Upper lobe of left lung (tissue), 4 donors: ENCODE measurements at regions not wholly inside any gene's neighbourhood (a gene's known extent, or its start where the extent isn't known, plus 50 kb on each side); places are given as distances from the start of the nearest gene placed in this dataset.

Source experiments
- POLR2A ChIP-seq, 4 donors: fragments of 450-650 bp; IDR thresholded peaks; one replicate each; pipeline ENCODE4 v1.5.1; 2016 to 2017; ENCODE audit warnings: antibody characterized with exemption in 4 of 4, mild to moderate bottlenecking in 2 of 4
- POLR2AphosphoS5 ChIP-seq, 2 donors: sonication (generic); formaldehyde crosslinking; IDR thresholded peaks; one replicate each; pipeline ENCODE4 v1.5.1; 2017; ENCODE audit warnings: antibody characterized with exemption in 2 of 2
- TF ChIP-seq, protein P1 (sequence below), 6 experiments: fragments of 450-650 bp in 4 of 6; fragments of 200-600 bp in 2 of 6; sonication (generic) in 2 of 6; IDR thresholded peaks; one replicate each; pipeline ENCODE4 v1.5.1; 2016 to 2019; ENCODE audit warnings: antibody characterized with exemption in 6 of 6

DNA sequence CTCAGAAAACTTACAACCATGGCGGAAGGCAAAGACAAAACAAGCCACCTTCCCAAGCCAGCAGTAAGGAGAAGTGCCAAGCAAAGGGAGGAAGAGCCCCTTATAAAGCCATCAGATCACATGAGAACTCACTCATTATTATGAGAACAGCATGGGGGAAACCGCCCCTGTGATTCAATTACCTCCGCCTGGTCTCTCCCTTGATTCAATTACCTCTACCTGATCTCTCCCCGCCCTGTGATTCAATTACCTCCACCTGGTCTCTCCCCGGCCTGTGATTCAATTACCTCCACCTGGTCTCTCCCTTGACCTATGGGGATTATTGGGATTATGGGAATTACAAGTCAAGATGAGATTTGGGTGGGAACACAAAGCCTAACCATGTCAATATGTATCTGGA, 467.3 kb upstream of the FTMT start:
- TF ChIP-seq POLR2AphosphoS5 (IDR thresholded peaks at IDR 0.05), result no peak
- TF ChIP-seq, protein P1, sequence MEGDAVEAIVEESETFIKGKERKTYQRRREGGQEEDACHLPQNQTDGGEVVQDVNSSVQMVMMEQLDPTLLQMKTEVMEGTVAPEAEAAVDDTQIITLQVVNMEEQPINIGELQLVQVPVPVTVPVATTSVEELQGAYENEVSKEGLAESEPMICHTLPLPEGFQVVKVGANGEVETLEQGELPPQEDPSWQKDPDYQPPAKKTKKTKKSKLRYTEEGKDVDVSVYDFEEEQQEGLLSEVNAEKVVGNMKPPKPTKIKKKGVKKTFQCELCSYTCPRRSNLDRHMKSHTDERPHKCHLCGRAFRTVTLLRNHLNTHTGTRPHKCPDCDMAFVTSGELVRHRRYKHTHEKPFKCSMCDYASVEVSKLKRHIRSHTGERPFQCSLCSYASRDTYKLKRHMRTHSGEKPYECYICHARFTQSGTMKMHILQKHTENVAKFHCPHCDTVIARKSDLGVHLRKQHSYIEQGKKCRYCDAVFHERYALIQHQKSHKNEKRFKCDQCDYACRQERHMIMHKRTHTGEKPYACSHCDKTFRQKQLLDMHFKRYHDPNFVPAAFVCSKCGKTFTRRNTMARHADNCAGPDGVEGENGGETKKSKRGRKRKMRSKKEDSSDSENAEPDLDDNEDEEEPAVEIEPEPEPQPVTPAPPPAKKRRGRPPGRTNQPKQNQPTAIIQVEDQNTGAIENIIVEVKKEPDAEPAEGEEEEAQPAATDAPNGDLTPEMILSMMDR (IDR thresholded peaks at IDR 0.05), result no peak
- TF ChIP-seq POLR2A (IDR thresholded peaks at IDR 0.05), result no peak
